BJ (cell line): ENCODE measurements at regions not wholly inside any gene's neighbourhood (a gene's known extent, or its start where the extent isn't known, plus 50 kb on each side); places are given as distances from the start of the nearest gene placed in this dataset.

Source experiments
- CTCF ChIA-PET: fragments of 350-600 bp; formaldehyde crosslinking; extraction: SDS; loops from one replicate; lab custom pipeline; 2021; ENCODE audit warnings: antibody characterized with exemption, inconsistent platforms; lab: Yijun Ruan, JAX
- POLR2A ChIA-PET: fragments of 300-600 bp; sonication (Branson Sonifier 250); formaldehyde crosslinking; extraction: SDS; loops from one replicate; lab custom pipeline; 2021; ENCODE audit warnings: antibody characterized with exemption; lab: Charles Lee
- DNase-seq: peaks from one replicate; pipeline ENCODE4 v3.0.0-alpha.2; 2011; ENCODE audit warnings: low read depth
- H3K27me3 ChIP-seq: 2 replicates; pipeline ENCODE4 v1.6.0; 2011; ENCODE audit warnings: low read length; ENCODE audit not compliant: control insufficient read depth, insufficient read depth
- H3K36me3 ChIP-seq: 2 replicates; pipeline ENCODE4 v1.5.1; 2011; ENCODE audit warnings: low read length; ENCODE audit not compliant: control insufficient read depth, insufficient read depth
- H3K4me3 ChIP-seq: 2 replicates; pipeline ENCODE4 v1.5.1; 2011; ENCODE audit warnings: low read depth, mild to moderate bottlenecking, control low read depth, low read length
- TF ChIP-seq, protein P1 (sequence below): IDR thresholded peaks from 2 replicates; pipeline ENCODE4 v1.5.1; 2011; ENCODE audit warnings: low read depth, mild to moderate bottlenecking, control low read depth, inconsistent platforms, low read length, moderate library complexity; ENCODE audit not compliant: insufficient read depth

DNA sequence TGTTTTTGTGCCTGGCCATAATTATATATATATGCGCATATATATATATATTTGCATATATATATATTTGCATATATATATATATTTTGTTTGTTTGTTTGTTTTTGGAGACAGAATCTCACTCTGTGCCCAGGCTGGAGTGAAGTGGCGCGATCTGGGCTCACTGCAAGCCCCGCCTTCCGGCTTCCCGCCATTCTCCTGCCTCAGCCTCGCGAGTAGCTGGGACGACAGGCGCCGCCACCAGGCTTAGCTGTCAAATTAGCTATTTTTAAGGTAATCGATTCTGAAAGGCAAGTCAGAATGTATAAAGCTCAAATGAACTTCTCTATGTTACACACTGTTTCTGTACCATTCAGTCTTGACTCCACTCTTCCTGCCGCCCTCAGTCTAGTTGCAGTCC, 273.3 kb downstream of the TRIML1 start:
- H3K36me3 ChIP-seq = no peaks in the 10 kb centered on the region
- no peaks in the 10 kb centered on the region for H3K27me3 ChIP-seq
- no peak for DNase-seq
- CTCF ChIA-PET = no interaction called here
- H3K4me3 ChIP-seq = no peak overlapping the region
- TF ChIP-seq, protein P1, sequence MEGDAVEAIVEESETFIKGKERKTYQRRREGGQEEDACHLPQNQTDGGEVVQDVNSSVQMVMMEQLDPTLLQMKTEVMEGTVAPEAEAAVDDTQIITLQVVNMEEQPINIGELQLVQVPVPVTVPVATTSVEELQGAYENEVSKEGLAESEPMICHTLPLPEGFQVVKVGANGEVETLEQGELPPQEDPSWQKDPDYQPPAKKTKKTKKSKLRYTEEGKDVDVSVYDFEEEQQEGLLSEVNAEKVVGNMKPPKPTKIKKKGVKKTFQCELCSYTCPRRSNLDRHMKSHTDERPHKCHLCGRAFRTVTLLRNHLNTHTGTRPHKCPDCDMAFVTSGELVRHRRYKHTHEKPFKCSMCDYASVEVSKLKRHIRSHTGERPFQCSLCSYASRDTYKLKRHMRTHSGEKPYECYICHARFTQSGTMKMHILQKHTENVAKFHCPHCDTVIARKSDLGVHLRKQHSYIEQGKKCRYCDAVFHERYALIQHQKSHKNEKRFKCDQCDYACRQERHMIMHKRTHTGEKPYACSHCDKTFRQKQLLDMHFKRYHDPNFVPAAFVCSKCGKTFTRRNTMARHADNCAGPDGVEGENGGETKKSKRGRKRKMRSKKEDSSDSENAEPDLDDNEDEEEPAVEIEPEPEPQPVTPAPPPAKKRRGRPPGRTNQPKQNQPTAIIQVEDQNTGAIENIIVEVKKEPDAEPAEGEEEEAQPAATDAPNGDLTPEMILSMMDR = no peak
- POLR2A ChIA-PET = no interaction called here

DNA sequence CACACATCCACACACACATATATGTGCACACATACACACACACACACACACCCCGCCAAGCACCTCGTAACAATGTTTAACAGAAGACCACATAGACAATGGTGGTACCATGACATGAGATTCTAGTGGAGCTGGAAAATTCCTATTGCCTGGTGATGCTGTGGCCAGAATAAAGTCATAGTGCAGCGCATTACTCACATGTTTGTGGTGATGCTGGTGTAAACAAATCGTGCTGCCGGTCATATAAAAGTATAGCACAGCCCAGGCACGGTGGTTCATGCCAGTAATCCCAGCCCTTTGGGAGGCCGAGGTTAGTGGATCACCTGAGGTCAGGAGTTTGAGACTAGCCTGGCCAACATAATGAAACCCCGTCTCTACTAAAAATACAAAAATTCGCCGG, 275.2 kb downstream of the TRIML1 start:
- H3K4me3 ChIP-seq = no peak overlapping the region
- no peaks in the 10 kb centered on the region for H3K27me3 ChIP-seq
- TF ChIP-seq, protein P1 = no peak
- DNase-seq = no peak
- no peaks in the 10 kb centered on the region for H3K36me3 ChIP-seq
- ChIA-PET POLR2A (no interaction called here), CTCF (no interaction called here)

DNA sequence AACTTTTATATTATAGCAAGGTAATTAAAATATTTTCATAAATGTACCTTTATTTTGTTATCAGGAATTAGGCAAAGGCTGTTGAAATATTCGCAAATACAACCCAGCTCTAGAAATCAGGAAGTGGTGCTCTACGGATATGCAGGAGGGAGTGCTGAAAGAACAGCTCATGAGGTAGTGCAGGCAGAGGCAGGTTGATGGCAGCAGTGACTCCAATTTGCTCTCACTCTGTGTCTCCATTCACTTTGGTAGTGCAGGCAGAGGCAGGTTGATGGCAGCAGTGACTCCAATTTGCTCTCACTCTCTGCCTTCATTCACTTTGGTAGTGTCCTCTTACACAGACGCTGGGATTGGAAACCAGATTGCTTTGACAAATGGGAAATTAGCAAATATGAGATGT, 277.9 kb downstream of the TRIML1 start:
- no peak for DNase-seq
- TF ChIP-seq, protein P1 = no peak
- POLR2A ChIA-PET = no interaction called here

DNA sequence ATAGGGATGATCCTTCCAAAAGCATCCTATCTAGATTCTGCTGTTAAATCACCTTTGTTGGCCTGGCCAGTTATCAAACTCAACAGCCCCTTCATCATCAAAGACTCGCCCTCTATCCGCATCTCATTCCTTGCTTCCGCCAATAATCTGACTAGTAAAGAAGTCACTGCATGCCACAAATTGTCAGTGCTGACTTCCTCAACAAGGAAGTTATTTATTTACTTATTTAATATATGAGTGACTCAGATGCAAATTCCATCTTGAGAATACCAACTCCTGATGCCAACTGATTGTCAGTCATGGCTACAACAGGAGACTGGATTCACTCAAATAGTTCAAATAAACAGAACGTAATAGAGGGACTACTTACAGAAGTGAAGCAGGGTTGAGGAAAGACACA, 283.8 kb downstream of the TRIML1 start:
- Histone ChIP-seq H3K27me3 (no peaks in the 10 kb centered on the region), H3K36me3 (no peaks in the 10 kb centered on the region), H3K4me3 (no peak overlapping the region)
- TF ChIP-seq, protein P1 = no peak
- POLR2A ChIA-PET = no interaction called here
- no peak for DNase-seq
- CTCF ChIA-PET = no interaction called here

More for the DNA sequence above, 277.9 kb downstream of the TRIML1 start:
- Histone ChIP-seq H3K27me3 (no peaks in the 10 kb centered on the region), H3K4me3 (no peak overlapping the region), H3K36me3 (no peaks in the 10 kb centered on the region)
- CTCF ChIA-PET = no interaction called here

DNA sequence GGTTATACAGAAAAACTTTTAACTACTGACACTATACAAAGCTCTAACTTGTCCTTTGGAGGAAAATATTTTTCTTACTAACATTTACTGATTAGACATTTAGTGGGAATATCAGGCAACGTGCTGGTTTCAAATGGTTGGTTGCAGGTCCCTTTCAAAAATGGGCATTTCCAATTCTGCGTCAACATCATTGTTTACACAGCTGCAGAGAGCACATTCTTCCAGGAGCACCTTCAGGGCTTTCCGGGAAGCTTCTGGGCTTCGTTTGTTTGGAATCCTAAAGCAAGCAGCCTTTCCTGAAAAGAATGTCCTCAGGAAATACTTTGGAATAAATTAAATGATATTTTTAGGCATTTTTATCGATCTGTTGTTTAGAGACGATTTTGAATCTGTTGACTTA, 289.7 kb downstream of the TRIML1 start:
- Histone ChIP-seq H3K4me3 (no peak overlapping the region), H3K27me3 (no peaks in the 10 kb centered on the region), H3K36me3 (no peaks in the 10 kb centered on the region)
- TF ChIP-seq, protein P1 = no peak
- ChIA-PET CTCF (no interaction called here), POLR2A (no interaction called here)
- DNase-seq = no peak
